Stomach (tissue), 8 donors: ENCODE measurements at regions not wholly inside any gene's neighbourhood (a gene's known extent, or its start where the extent isn't known, plus 50 kb on each side); places are given as distances from the start of the nearest gene placed in this dataset.

Source experiments
- DNase-seq, 2 donors: peaks; one replicate each; pipeline versions ENCODE4 v3.0.0 to v3.0.0-alpha.2; 2013 to 2019
- H3K27ac ChIP-seq, 5 donors: fragments of 200-600 bp in 4 of 5; sonication (generic) in 4 of 5; one replicate each; pipeline ENCODE4 v1.5.1; 2013 to 2019; ENCODE audit warnings: mild to moderate bottlenecking in 1 of 5, moderate library complexity in 1 of 5
- H3K27me3 ChIP-seq, 3 donors: fragments of 200-600 bp; sonication (generic); one replicate each; pipeline ENCODE4 v1.5.1; 2017 to 2019; ENCODE audit warnings: mixed run types in 1 of 3
- H3K36me3 ChIP-seq, 4 donors: fragments of 200-600 bp; sonication (generic); 1 replicate in 3 of 4; 2 replicates in 1 of 4; pipeline ENCODE4 v1.5.1; 2016 to 2019
- H3K4me1 ChIP-seq, 4 donors: fragments of 200-600 bp; sonication (generic); one replicate each; pipeline ENCODE4 v1.5.1; 2016 to 2019
- H3K4me3 ChIP-seq, 4 donors: fragments of 200-600 bp; sonication (generic) in 3 of 4; one replicate each; pipeline ENCODE4 v1.5.1; 2016 to 2019; ENCODE audit warnings: mild to moderate bottlenecking in 1 of 4
- H3K9me3 ChIP-seq, 4 donors: fragments of 200-600 bp; sonication (generic); one replicate each; pipeline ENCODE4 v1.5.1; 2016 to 2019
- EP300 ChIP-seq: sonication (generic); formaldehyde crosslinking; IDR thresholded peaks from one replicate; pipeline ENCODE4 v1.6.1; 2017; ENCODE audit warnings: antibody characterized with exemption
- POLR2A ChIP-seq, 4 donors: fragments of 450-650 bp; IDR thresholded peaks; one replicate each; pipeline ENCODE4 v1.6.1; 2016; ENCODE audit warnings: antibody characterized with exemption in 4 of 4, control low read depth in 2 of 4, mild to moderate bottlenecking in 1 of 4, moderate library complexity in 1 of 4
- POLR2AphosphoS5 ChIP-seq, 3 donors: sonication (generic); formaldehyde crosslinking; IDR thresholded peaks; one replicate each; pipeline ENCODE4 v1.6.1; 2016; ENCODE audit warnings: antibody characterized with exemption in 3 of 3
- WGBS, 5 donors: extraction: QIAGEN DNeasy Blood & Tissue Kit in 3 of 5; methylation state at CpG; one replicate each; pipeline versions ENCODE4 v1.1.5 to v1.1.7; 2013 to 2018; 5-methylcytosine and 5-hydroxymethylcytosine counted together
- intact Hi-C: fragments of 100-400 bp; cut with DNase I; formaldehyde crosslinking; loops from one replicate; pipeline ENCODE4 v1.15.1; 2023; ENCODE audit warnings: low total_unique reads
- TF ChIP-seq, protein P1 (sequence below), 7 experiments: fragments of 450-650 bp in 4 of 7; fragments of 200-600 bp in 3 of 7; sonication (generic) in 3 of 7; IDR thresholded peaks; one replicate each; pipeline ENCODE4 v1.5.1; 2016 to 2019; ENCODE audit warnings: antibody characterized with exemption in 7 of 7, control low read depth in 2 of 7, mild to moderate bottlenecking in 1 of 7
- donor health status: healthy with polysubstance abuse.
- donor health status: Bipolar disorder and iron deficiency.
- donor health status: healthy.

- Histone ChIP-seq H3K27me3 (no peaks in the 10 kb centered on the region), H3K27ac (no peak overlapping the region), H3K9me3 (no peaks in the 10 kb centered on the region), H3K4me1 (no peaks in the 10 kb centered on the region), H3K36me3 (no peaks in the 10 kb centered on the region), H3K4me3 (no peak overlapping the region)
- TF ChIP-seq, protein P1, sequence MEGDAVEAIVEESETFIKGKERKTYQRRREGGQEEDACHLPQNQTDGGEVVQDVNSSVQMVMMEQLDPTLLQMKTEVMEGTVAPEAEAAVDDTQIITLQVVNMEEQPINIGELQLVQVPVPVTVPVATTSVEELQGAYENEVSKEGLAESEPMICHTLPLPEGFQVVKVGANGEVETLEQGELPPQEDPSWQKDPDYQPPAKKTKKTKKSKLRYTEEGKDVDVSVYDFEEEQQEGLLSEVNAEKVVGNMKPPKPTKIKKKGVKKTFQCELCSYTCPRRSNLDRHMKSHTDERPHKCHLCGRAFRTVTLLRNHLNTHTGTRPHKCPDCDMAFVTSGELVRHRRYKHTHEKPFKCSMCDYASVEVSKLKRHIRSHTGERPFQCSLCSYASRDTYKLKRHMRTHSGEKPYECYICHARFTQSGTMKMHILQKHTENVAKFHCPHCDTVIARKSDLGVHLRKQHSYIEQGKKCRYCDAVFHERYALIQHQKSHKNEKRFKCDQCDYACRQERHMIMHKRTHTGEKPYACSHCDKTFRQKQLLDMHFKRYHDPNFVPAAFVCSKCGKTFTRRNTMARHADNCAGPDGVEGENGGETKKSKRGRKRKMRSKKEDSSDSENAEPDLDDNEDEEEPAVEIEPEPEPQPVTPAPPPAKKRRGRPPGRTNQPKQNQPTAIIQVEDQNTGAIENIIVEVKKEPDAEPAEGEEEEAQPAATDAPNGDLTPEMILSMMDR (IDR thresholded peaks at IDR 0.05) = no peak
- no peak for TF ChIP-seq POLR2AphosphoS5 (IDR thresholded peaks at IDR 0.05)
- 68 to 84% (median 79%) methylated on average over 4 of the region's 4 CpGs for WGBS, 5 donors
- intact Hi-C loops = no loop called here
- no peak for DNase-seq
These were observed 65.0 kb upstream of the ACO1 start for GRCh38 chr9:32319312-32319929.

- Histone ChIP-seq H3K4me1 (no peaks in the 10 kb centered on the region), H3K27ac (no peak overlapping the region), H3K4me3 (no peak overlapping the region), H3K27me3 (no peaks in the 10 kb centered on the region), H3K9me3 (no peaks in the 10 kb centered on the region), H3K36me3 (no peaks in the 10 kb centered on the region)
- no peak for DNase-seq
- intact Hi-C loops = no loop called here
- TF ChIP-seq EP300 = no peak
- TF ChIP-seq, protein P1 (IDR thresholded peaks at IDR 0.05) = no peak
- no peak for TF ChIP-seq POLR2AphosphoS5 (IDR thresholded peaks at IDR 0.05)
- TF ChIP-seq POLR2A (IDR thresholded peaks at IDR 0.05) = no peak
- WGBS, 5 donors = 67 to 76% (median 72%) methylated on average over 7 of the region's 7 CpGs
These were observed 61.8 kb upstream of the ACO1 start for GRCh38 chr9:32322622-32323021.

DNA sequence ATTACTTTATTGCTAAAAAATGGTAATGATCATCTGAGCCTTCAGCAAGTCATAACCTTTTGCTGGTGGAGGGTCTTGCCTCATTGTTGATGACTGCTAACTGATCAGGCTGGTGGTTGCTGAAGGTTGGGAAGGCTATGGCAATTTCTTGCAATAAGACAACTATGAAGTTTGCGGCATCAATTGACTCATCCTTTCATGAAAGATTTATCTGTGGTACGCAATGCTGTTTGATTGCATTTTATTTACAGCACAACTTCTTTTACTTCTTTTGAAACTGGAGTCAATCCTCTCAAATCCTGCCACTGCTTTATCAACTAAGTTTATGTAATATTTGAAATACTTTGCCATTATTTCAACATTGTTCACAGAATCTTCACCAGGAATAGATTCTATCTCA, 58.3 kb upstream of the ACO1 start:
- H3K27me3 ChIP-seq = no peaks in the 10 kb centered on the region
- no peak for DNase-seq
- H3K9me3 ChIP-seq = no peaks in the 10 kb centered on the region
- intact Hi-C loops = no loop called here
- H3K36me3 ChIP-seq = no peaks in the 10 kb centered on the region
- H3K27ac ChIP-seq = no peak overlapping the region
- no peak overlapping the region for H3K4me3 ChIP-seq
- 95 to 98% (median 97%) methylated on average over 2 of the region's 2 CpGs for WGBS, 5 donors
- TF ChIP-seq EP300 (no peak), POLR2AphosphoS5 (IDR thresholded peaks at IDR 0.05) (no peak), POLR2A (IDR thresholded peaks at IDR 0.05) (no peak)
- TF ChIP-seq, protein P1 (IDR thresholded peaks at IDR 0.05) = no peak
- no peaks in the 10 kb centered on the region for H3K4me1 ChIP-seq

- H3K27ac ChIP-seq = no peak overlapping the region
- H3K9me3 ChIP-seq = no peaks in the 10 kb centered on the region
- 40 to 60% (median 54%) methylated on average over 4 of the region's 4 CpGs for WGBS, 5 donors
- no peak for TF ChIP-seq POLR2AphosphoS5 (IDR thresholded peaks at IDR 0.05)
- TF ChIP-seq EP300 = no peak
- TF ChIP-seq POLR2A (IDR thresholded peaks at IDR 0.05) = no peak
- TF ChIP-seq, protein P1 (IDR thresholded peaks at IDR 0.05) = no peak
- H3K36me3 ChIP-seq = no peaks in the 10 kb centered on the region
- no peak overlapping the region for H3K4me3 ChIP-seq
- DNase-seq = no peak
- no peaks in the 10 kb centered on the region for H3K4me1 ChIP-seq
- H3K27me3 ChIP-seq = no peaks in the 10 kb centered on the region
- intact Hi-C loops = no loop called here
These were observed 53.2 kb upstream of the ACO1 start for GRCh38 chr9:32331240-32331639.
